NK-92 treated with Interleukin-12 subunit alpha and Interleukin-12 subunit beta, amount 100 ng/mL, for 24 hours (cell line): ENCODE measurements at regions not wholly inside any gene's neighbourhood (a gene's known extent, or its start where the extent isn't known, plus 50 kb on each side); places are given as distances from the start of the nearest gene placed in this dataset.

Experiments used
- DNase-seq: peaks from one replicate; lab custom pipeline; 2025; lab: John Stamatoyannopoulos, UW

DNA sequence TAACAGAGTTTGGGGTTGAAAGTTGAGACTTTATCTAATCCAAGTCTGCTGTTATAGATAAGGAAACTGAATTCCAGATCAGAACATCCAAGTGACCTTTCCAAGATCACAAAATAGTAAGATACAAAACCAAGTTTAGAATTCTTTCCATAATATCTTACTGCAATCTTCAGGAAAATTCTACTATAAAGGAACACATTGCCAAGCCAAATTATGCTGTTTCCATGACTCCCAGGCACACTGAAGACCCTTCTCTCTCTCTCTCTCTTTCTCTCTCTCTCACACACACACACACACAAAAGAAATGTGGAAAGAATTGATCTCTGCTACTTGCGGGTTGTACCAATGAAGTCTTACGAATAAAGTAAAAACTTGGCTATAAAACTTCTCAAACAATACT is 398.4 kb downstream of the METTL4 start:
- DNase-seq, result no peak

DNA sequence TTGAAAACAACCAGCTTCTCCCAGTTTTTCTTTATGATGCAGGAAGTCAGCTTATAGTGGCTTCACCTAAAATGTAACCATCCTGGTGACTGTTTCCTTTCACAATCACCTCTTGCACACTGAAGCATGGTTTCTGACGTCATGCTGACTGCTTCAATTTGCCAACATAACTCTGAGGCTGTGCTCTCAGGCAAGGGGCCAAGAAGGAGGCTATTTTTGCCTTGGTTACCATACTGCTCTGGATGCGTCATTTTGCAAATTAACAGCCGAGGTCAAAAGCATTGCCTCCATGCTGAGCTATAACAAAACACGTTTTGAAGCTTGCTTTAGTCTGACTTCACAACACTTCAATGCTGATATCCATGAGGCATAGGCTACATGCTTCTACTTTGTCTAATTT is 397.8 kb downstream of the METTL4 start:
- DNase-seq, result no peak

DNA sequence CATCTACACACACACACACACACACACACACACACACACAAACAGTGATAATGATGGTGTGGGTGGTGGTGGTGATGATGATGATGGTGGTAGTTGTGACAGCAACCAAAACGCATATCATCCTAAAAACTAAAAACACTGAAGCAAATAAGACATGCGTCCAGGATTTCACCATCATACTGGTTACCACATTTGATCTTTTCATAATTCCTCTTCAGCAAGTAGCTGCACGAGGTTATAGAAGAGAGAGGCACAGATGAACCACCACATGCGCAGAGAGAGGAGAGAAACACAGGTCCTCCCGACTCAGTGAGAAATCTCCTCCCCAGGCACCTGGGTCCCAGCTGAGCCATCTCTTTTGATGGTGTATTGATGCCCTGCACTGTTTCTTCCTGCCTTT is 393.3 kb downstream of the METTL4 start:
- DNase-seq, result no peak

DNA sequence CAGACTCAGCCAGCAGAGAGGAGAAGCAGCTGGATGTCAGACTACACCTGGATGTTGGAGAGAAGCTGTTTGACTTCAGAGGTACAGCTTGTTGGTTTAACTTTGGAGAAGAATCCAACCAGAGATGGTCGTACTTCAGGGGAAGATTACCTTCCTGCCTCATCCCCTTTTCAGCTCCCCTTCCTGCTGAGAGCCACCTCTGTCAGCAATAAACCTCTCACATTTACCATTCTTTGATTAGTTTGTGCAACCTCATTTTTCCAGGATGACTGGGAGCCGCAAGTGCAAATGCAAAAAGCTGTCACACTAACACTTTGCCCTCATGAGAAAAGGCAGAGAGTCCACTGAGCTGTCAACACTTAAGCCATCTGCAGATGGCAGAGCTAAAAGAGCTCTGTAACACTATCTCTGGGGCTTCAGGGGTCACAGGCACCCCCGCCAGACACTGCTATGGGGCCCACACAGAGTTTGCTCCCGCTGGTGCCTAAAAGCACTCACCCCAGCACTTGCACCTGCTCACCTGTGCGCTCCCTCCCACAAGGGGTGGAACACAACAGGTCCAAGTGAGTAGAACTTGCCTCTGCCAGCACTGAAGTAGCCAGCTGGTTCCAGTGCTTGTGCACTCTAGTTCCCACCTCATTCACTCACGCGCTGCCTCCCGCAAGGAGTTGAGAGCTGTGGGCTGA is 391.7 kb downstream of the METTL4 start:
- DNase-seq, result no peak

DNA sequence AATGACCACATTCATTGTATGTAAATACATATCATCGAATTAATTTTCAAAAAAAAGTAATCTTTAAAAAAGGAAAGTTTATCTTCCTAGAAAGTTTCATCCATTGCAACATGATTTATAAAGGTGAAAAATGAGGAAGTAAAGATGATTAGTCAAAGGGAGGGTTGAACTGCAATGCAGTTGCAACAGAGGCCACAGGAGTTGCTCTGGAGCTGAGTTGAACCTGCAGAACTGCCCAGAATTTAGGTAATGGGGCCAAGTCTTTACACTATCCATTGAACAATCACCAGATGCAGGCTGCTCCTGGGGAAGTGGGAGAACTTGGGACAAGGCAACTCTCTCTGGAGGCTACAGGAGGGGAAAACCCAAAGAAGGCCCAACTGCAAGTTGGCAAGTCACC is 390.7 kb downstream of the METTL4 start:
- no peak for DNase-seq

DNA sequence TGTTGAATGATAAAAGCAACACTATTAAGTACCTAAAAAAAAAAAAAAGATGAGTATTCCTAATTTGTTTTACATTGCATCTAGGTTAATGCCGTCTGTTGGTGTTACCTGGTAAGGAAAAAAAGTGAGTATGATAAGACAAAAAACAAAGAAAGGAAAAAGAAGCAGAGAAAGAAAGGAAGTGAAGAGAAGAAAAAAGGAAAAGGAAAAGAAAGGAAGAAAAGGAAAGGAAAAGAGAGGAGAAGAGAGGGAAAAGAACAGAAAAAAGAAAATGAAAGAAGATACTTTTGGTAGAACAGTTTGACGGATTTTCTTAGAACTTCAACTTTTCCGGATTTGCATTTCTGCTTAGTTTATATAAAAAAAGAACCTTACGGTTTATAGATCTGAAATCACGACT is 387.9 kb downstream of the METTL4 start:
- DNase-seq, result no peak

DNA sequence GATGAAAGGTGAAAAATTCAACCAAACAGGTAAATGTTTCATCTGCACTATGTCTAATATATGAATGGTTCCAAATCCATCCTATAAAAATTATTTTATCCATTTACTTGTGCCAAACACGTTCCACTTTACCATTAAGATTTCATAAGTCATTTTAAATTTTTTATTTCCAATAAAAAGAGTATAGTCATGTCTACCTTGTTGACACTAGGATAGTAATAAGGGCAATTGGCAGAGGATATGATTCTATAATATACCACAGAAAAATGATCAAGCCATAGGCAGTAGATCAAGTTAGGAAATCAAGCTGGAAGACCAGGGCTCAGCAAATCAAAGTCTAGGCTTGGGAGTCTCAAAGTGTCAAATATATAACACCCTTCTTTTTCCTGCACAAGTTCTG is 384.3 kb downstream of the METTL4 start:
- no peak for DNase-seq

DNA sequence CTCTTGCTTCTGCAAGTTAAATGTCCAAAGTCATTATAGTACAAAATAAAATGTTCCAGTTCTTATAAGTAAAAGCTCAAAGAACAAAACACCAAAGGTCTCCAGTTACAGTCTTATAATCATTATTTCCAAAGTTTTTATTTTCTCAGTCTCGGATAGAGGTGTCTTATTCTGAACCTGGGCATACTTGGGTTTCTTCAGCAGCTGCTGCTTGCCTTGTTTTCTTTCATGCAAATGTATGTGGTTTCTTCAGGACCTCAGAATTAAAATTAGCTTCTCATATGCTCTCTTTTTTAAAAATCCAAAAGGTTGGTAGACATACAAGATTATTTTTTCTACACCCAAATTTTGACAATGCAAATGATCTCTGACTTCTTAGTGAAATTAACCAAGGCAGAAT is 383.0 kb downstream of the METTL4 start:
- no peak for DNase-seq

DNA sequence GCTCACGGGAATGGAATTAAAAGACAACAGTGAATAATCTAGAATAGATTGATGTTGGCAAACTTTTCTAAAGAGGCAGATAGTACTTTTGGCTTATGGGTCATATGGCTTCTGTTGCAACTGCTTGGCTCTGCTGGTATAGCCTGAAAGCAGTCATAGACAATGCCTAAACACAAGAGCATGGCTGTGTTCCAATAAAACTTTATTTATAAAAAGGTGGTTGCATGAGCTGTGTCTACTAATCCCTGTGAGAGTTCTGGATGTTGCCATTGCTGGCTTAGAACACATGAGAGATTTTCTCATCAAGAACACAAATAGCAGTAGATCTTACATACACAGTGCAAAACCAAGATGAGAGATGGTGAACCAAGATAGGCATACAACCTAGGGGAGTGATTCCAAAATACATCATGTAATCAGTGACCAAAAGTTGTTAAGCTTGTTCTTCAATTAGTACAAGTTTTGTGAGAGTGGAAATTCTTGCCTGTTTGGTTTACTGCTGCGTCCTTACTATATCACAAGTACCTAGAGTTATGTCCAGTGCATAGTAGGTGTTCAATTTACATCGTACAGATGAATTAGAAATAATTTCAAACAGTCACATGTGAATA is 380.0 kb downstream of the METTL4 start:
- DNase-seq, result no peak

DNA sequence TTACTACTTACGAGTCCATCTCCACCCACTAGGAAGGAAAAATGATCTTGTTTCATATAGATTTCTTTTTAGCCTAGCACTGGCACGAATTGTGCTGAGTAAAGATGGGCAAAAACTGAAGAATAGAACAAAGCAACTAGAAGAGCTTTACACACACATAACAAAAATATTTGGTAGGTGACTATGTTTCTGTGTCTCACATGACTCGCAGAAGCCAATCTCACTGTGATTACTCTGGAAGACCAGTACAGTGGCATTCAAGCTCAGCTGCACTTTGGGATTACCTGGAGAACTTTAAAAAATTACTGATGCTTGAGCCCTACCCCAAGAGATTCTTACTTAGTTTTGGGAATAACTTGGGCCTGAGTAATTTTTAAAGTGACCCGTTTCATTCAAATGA is 378.7 kb downstream of the METTL4 start:
- no peak for DNase-seq

DNA sequence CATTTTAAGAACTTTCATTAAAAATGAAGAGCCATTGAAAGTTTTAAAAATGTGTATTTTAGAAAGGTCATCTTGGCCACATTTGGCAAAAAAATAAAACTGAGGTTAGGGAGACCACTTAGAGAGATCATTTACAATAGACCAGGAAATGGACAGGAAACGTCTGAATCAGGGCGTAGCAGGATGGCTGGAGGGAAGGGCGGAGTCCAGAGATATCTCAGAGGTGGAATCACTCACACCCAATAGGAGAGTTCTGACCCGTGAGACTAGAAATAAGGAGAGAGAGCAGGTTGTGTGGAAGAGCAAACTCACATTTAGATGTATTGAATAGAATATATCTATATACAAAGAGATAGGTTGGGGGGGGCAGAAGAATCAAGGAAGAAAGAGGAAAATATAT is 373.4 kb downstream of the METTL4 start:
- no peak for DNase-seq

DNA sequence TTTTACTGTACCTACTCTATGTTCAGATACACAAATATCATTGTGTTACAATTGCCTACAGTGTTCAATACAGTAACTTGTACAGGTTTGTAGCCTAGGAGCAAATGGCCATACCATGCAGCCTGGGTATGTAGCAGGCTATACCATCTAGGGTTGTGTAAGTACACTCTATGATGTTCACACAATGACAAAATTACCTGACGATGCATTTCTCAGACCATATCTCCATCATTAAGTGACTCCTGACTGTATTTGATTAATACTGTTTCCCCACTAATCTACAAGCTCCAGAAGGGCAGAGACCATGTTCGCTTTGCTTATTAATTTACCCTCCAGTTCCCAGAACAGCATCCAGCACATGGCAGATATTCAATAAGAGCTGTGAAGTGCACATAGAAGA is 372.2 kb downstream of the METTL4 start:
- no peak for DNase-seq

DNA sequence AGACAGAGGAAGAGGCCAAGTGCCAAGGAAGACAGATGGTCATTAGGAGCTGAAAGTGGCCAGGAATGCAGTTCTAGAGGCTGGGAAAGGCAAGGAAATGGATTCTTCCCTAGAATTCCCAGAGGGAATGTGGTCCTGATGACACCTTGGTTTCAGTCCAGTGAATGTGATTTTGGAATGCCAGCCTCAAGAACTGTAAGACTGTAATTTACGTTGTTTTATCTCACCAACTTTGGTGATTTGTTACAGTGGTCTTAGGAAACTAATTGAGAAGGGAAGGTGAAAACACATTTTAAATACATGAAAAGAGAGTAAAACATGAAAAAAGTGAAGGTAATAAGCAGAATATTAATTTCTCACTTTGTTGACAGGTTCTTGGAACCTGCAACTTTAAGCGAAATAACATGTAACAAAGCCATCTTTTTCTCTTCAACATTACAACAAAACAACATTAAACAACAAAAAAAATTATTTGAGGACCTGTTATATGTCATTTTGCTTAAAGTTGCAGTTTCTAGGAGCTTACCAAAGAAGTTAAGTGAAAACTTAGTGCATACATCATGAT is 370.2 kb downstream of the METTL4 start:
- no peak for DNase-seq

DNA sequence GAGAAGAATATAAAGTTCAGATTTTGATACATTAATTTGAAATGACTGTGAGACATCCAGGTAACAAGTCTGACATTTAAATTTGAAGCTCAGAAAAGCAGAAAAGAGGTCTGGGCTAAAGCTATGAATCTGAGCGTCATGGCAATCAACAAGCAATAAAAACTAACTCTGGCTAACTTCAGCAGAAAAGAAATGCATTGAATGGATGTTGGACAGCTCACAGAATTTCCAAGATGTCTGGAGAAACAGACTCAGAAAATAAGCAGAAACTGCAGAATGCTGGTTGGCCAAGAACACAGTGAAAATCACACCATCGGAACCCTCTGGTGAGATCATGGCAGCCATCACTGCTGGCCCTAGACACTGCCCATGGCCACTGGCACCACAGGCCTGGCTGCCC is 366.6 kb downstream of the METTL4 start:
- no peak for DNase-seq

DNA sequence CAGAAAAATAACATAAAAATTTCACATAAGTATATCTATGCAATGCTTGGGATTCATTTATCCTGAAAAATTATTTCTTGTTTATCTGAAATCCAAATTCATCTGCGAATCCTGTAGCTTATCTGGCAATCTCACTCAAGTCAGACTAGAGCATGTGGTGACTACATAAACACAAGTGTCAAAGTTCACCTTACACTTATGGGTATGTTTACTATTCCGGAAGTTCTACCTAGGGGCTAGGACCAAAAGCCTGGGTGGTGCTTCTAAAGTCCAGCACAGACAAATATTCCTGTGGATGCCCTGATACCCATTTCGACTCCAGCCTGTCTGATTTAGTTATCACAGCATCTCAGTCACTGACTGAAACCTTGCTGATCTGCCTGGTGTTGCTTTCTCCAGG is 364.0 kb downstream of the METTL4 start:
- DNase-seq, result no peak

DNA sequence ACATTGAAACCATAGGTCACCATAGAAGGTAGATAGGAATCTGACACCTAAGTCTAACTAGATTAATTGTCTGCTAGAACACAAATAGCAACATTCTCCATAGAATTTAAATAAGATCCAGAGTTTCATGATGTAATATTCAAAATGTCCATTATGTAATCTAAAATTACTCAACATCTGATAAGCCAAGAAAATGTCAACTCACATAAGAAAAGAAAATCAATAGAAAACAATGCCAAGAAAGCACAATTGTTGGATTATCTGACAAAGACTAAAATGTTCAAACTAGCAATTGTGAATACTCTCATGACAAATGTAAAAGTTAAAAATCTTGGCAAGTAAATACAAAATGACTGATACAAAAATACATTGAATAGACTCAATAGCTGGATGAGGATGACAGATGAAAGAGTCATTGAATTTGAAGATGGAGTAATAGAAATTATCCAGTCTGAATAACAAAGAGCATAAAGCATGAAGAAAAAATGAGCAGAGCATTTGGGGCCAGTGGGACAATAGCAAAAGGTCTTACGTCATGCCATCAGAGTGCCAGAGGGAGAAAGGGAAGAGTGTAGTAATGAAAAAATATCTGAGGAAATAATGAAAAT is 358.6 kb downstream of the METTL4 start:
- DNase-seq, result no peak

DNA sequence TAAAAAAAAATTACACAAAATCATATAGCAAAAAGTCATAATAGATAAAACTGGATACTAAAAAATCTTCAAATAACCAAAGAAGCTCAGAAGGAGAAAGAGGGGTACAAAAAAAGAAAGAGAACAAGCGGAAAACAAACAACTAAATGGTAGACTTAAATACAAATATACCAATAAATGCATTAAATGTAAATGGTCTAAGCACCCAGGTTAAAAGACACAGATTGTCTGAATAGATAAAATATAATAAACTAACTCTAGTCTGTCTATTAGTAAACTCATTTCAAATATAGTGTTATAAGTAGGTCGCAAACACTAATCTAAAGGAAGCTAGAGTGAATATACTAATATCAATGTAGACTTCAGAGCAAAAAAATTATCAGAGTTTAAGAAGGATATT is 357.4 kb downstream of the METTL4 start:
- no peak for DNase-seq

DNA sequence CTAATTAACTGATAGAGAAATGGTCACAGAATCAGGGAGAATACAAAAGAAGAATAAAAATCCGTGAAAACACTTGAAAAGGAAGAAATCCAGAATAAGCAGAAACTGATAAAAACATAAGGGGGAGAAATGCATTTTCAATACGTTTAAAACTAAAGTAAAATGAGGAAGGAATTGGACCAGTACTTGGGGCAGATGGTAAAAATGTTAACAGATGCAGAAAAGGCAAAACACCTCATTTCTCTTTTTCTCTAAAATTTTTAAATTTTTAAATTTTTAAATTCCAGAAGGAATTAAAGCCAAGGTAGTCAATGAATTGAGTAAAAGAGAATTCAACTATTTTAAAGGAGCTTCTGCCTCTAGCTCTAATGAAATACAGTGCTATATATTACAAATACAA is 353.9 kb downstream of the METTL4 start:
- no peak for DNase-seq

DNA sequence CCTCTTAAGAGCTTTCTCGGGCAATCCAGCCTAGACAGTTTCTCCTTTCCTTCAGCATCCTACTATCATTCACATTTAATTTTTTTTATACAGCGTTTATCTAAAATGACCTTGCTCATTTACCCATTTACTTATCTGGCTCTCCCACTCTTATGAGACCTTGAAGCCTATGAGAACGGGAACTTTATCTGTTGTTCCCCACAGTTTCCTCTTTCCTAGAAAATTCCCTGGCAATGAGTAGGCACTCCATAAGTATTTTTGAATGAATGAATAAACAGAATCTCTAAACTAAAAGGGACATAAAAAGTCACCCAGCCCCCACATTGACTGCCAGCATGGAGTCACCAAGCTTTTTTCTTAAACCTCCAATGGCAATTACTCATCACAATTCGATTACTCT is 353.2 kb downstream of the METTL4 start:
- DNase-seq, result no peak

DNA sequence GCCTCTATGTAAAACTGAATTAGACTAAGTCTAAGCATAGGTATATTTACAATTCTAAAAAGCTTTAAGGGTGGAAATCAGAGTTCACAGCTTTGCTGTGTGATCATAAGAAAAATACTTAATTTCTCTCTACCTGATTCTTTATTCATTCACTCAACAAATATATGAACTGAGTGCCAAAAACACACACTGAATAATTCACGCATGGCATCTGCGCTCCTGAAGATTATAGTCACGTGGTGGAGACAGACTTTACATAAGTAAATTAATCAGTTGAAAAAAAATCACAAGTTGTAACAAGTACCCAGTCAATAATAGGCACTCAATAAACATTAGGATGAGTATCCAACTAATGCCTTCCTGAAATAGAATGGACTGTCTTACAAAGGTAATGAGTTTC is 351.6 kb downstream of the METTL4 start:
- DNase-seq, result no peak

DNA sequence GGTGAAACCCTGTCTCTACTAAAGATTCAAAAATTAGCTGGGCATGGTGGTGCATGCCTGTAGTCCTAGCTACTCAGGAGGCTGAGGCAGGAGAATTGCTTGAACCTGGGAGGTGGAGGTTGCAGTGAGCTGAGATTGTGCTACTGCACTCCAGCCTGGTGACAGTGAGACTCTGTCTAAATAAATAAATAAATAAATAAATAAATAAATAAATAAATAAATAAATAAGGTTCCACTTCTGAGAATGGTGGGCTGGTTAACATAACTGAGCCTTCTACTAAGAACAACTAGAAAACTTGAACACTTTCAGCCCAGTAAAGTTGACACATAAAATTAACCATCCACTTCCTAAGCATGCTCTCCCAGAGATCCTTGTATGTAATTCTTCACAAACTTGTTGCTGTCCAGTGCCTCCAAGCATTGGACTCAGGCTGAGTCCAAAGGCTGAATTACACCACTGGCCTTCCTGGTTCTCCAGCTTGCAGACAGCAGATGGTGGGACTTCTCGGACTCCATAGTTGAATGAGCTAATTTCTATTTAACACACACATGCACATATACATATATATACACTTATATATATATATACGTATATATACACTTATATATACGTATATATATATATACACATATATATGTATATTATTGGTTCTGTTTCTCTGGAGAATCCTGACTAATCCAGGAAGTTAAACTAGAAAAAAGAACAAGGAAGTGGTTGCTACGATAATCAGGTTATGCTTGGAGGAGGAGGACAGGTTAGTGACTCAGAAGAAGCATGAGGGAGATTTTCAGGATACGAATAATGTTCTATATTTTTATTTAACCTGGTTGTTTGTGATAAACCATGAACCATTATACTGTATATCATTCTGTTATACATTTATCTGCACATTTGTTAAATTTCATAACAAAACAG is 348.8 kb downstream of the METTL4 start:
- DNase-seq, result no peak

DNA sequence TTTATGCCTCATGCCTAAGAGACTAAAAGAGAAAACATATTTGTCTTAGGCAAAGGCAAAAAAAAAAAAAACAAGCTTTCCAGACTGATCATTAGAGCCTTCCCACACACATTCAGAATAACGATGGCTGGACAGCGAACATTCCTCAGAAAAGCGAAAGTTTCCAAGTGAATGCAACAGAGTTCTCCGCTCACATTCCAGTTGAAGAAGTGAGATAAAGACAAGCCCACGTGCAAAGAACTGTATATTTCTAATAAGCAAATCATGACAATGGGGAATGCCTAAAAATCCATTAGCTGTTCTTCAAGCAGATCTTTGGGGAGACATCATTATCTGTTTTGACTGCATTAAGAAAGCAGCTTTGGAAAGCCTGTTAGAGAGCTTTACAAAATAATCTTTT is 347.9 kb downstream of the METTL4 start:
- DNase-seq, result no peak
